PC-9 (cell line): ENCODE measurements at regions not wholly inside any gene's neighbourhood (a gene's known extent, or its start where the extent isn't known, plus 50 kb on each side); places are given as distances from the start of the nearest gene placed in this dataset.
A peak's percentile ranks its signal among the peaks of the same experiment; 100 is the strongest.

Source experiments
- BruUV-seq: library from RNA; stranded (reverse); fragments of 400-500 nt; replicated peaks from 2 replicates; lab custom pipeline; 2021; lab: Mats Ljungman, UMichigan
- CTCF ChIA-PET: fragments of 300-600 bp; sonication (Branson Sonifier 250); formaldehyde crosslinking; loops from one replicate; lab custom pipeline; 2022; ENCODE audit warnings: antibody characterized with exemption; lab: Charles Lee
- POLR2A ChIA-PET: fragments of 300-600 bp; sonication (Branson Sonifier 250); formaldehyde crosslinking; loops from one replicate; lab custom pipeline; 2022; ENCODE audit warnings: antibody characterized with exemption; ENCODE audit not compliant: unreplicated experiment; lab: Charles Lee
- DNase-seq, 2 experiments: peaks; one replicate each; pipeline versions ENCODE4 v3.0.0 to v3.0.0-alpha.2; 2015 to 2022; ENCODE audit warnings: mixed read lengths in 1 of 2
- H2AFZ ChIP-seq: fragments of 200-600 bp; sonication (generic); 2 replicates; pipeline ENCODE4 v1.8.1; 2017; ENCODE audit warnings: antibody characterized with exemption
- H3F3A ChIP-seq: fragments of 200-600 bp; sonication (generic); 2 replicates; pipeline ENCODE4 v1.8.1; 2017; ENCODE audit warnings: antibody characterized with exemption, mild to moderate bottlenecking, low read depth; ENCODE audit not compliant: insufficient read depth
- H3K27ac ChIP-seq: fragments of 200-600 bp; sonication (generic); 2 replicates; pipeline ENCODE4 v1.6.1; 2016; ENCODE audit warnings: mixed run types
- H3K27me3 ChIP-seq: fragments of 200-600 bp; sonication (generic); 2 replicates; pipeline ENCODE4 v1.6.1; 2016; ENCODE audit warnings: low read depth, mixed run types; ENCODE audit not compliant: insufficient read depth
- H3K36me3 ChIP-seq: fragments of 200-600 bp; sonication (generic); 2 replicates; pipeline ENCODE4 v1.6.1; 2016; ENCODE audit warnings: low read depth, mixed run types
- H3K4me1 ChIP-seq: fragments of 200-600 bp; sonication (generic); replicated peaks from 2 replicates; pipeline ENCODE4 v1.6.1; 2016; ENCODE audit warnings: mixed run types; ENCODE audit not compliant: insufficient read depth
- H3K4me2 ChIP-seq: fragments of 200-600 bp; sonication (generic); 2 replicates; pipeline ENCODE4 v1.6.1; 2017; ENCODE audit warnings: mixed run types
- H3K4me3 ChIP-seq: fragments of 200-600 bp; sonication (generic); 2 replicates; pipeline ENCODE4 v1.6.1; 2016; ENCODE audit warnings: mixed run types
- H3K79me2 ChIP-seq: fragments of 200-600 bp; sonication (generic); 2 replicates; pipeline ENCODE4 v1.6.1; 2017; ENCODE audit warnings: low read depth, mixed run types
- H3K9me2 ChIP-seq: fragments of 200-600 bp; sonication (generic); 2 replicates; pipeline ENCODE4 v1.8.1; 2017; ENCODE audit warnings: mild to moderate bottlenecking; ENCODE audit not compliant: insufficient read depth
- H3K9me3 ChIP-seq: fragments of 200-600 bp; sonication (generic); 2 replicates; pipeline ENCODE4 v1.8.1; 2016; ENCODE audit warnings: low read depth; ENCODE audit not compliant: insufficient read depth
- H4K20me1 ChIP-seq: fragments of 200-600 bp; sonication (generic); 2 replicates; pipeline ENCODE4 v1.8.1; 2017; ENCODE audit not compliant: insufficient read depth
- EZH2 ChIP-seq: fragments of 200-600 bp; sonication (generic); IDR thresholded peaks from 2 replicates; pipeline ENCODE4 v1.8.0; 2017; ENCODE audit warnings: antibody characterized with exemption, low read depth
- intact Hi-C: fragments of 100-400 bp; cut with micrococcal nuclease; formaldehyde crosslinking; loops from one replicate; pipeline ENCODE4 v1.10.0; 2022; ENCODE audit not compliant: unreplicated experiment
- TF ChIP-seq, protein P1 (sequence below): fragments of 200-600 bp; sonication (generic); conservative IDR thresholded peaks from 2 replicates; pipeline ENCODE4 v1.6.1; 2017; ENCODE audit warnings: mixed run types, antibody characterized with exemption, mild to moderate bottlenecking, moderate library complexity

GRCh38 chr13:40101708-40102359 is 446.4 kb downstream of the COG6 start:
- intact Hi-C loops = no loop called here

GRCh38 chr13:40102360-40102727 is 446.9 kb downstream of the COG6 start:
- no peaks in the 10 kb centered on the region for H3K27me3 ChIP-seq
- H3K4me3 ChIP-seq = no peak overlapping the region
- no peak overlapping the region for H3K4me2 ChIP-seq
- no peak for DNase-seq
- no peak overlapping the region for H2AFZ ChIP-seq
- H3K79me2 ChIP-seq = no peaks in the 10 kb centered on the region
- TF ChIP-seq EZH2 = no peak
- TF ChIP-seq, protein P1, sequence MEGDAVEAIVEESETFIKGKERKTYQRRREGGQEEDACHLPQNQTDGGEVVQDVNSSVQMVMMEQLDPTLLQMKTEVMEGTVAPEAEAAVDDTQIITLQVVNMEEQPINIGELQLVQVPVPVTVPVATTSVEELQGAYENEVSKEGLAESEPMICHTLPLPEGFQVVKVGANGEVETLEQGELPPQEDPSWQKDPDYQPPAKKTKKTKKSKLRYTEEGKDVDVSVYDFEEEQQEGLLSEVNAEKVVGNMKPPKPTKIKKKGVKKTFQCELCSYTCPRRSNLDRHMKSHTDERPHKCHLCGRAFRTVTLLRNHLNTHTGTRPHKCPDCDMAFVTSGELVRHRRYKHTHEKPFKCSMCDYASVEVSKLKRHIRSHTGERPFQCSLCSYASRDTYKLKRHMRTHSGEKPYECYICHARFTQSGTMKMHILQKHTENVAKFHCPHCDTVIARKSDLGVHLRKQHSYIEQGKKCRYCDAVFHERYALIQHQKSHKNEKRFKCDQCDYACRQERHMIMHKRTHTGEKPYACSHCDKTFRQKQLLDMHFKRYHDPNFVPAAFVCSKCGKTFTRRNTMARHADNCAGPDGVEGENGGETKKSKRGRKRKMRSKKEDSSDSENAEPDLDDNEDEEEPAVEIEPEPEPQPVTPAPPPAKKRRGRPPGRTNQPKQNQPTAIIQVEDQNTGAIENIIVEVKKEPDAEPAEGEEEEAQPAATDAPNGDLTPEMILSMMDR = no peak
- ChIA-PET CTCF (interaction anchor here (0.6 kb wide), 1 partner anchor 59 kb away, joined by 3 read pairs; no protein-coding TSS in a partner anchor), POLR2A (no interaction called here)
- no peaks in the 10 kb centered on the region for H3F3A ChIP-seq
- no peaks in the 10 kb centered on the region for H3K9me3 ChIP-seq
- no TSS peak for BruUV-seq
- H3K27ac ChIP-seq = no peak overlapping the region
- H3K9me2 ChIP-seq = no peaks in the 10 kb centered on the region
- intact Hi-C loops = no loop called here
- no peaks in the 10 kb centered on the region for H3K4me1 ChIP-seq
- no peaks in the 10 kb centered on the region for H3K36me3 ChIP-seq
- H4K20me1 ChIP-seq = no peaks in the 10 kb centered on the region

More at GRCh38 chr13:40101708-40102359, 446.4 kb downstream of the COG6 start:
- ChIA-PET CTCF (no interaction called here), POLR2A (no interaction called here)
- no peak overlapping the region for H3K27ac ChIP-seq
- no peak overlapping the region for H3K4me2 ChIP-seq
- no peaks in the 10 kb centered on the region for H4K20me1 ChIP-seq
- BruUV-seq = no TSS peak
- H3K36me3 ChIP-seq = no peaks in the 10 kb centered on the region
- no peaks in the 10 kb centered on the region for H3K27me3 ChIP-seq
- H3K79me2 ChIP-seq = no peaks in the 10 kb centered on the region
- no peak overlapping the region for H2AFZ ChIP-seq
- TF ChIP-seq EZH2 = no peak
- TF ChIP-seq, protein P1 = no peak
- no peaks in the 10 kb centered on the region for H3K9me3 ChIP-seq
- H3K9me2 ChIP-seq = no peaks in the 10 kb centered on the region
- DNase-seq = no peak
- no peaks in the 10 kb centered on the region for H3F3A ChIP-seq
- H3K4me3 ChIP-seq = no peak overlapping the region
- H3K4me1 ChIP-seq = no peaks in the 10 kb centered on the region

GRCh38 chr13:40102854-40103253 is 447.4 kb downstream of the COG6 start:
- Histone ChIP-seq H3K79me2 (no peaks in the 10 kb centered on the region), H3K4me3 (no peak overlapping the region), H3K9me2 (no peaks in the 10 kb centered on the region), H3K27ac (no peak overlapping the region), H3K4me1 (no peaks in the 10 kb centered on the region), H3K9me3 (no peaks in the 10 kb centered on the region), H4K20me1 (no peaks in the 10 kb centered on the region), H3K27me3 (no peaks in the 10 kb centered on the region), H3F3A (no peaks in the 10 kb centered on the region), H2AFZ (no peak overlapping the region), H3K36me3 (no peaks in the 10 kb centered on the region), H3K4me2 (no peak overlapping the region)
- no peak for TF ChIP-seq EZH2
- TF ChIP-seq, protein P1 = no peak
- CTCF ChIA-PET = interaction anchor here (0.6 kb wide), 1 partner anchor 59 kb away, joined by 3 read pairs; no protein-coding TSS in a partner anchor
- no TSS peak for BruUV-seq
- intact Hi-C loops = no loop called here
- POLR2A ChIA-PET = no interaction called here
- DNase-seq = peak in 1 of 2 experiments; percentile 13
